ENCODE measurements at regions not wholly inside any gene's neighbourhood (a gene's known extent, or its start where the extent isn't known, plus 50 kb on each side); places are given as distances from the start of the nearest gene placed in this dataset.

- TF ChIP-seq ZNF462 (CRISPR knock-in tag; IDR thresholded peaks at IDR 0.05) (no peak), NANOG (IDR thresholded peaks at IDR 0.05; ENCODE audit: borderline replicate concordance) (no peak), JUNB (IDR thresholded peaks at IDR 0.05; ENCODE audit: unreplicated experiment) (no peak), STAT1 (IDR thresholded peaks at IDR 0.05; ENCODE audit: unreplicated experiment) (no peak), CREB1 (CRISPR knock-in tag; IDR thresholded peaks at IDR 0.05; ENCODE audit: low read depth) (no peak), REST (IDR thresholded peaks at IDR 0.05; ENCODE audit: unreplicated experiment) (no peak), ZNF331 (CRISPR knock-in tag; IDR thresholded peaks at IDR 0.05; ENCODE audit: low read depth) (no peak), ZNF114 (CRISPR knock-in tag; IDR thresholded peaks at IDR 0.05) (no peak), EZH2 (IDR thresholded peaks at IDR 0.05; ENCODE audit: low read depth, unreplicated experiment) (no peak), POLR2AphosphoS5 (IDR thresholded peaks at IDR 0.05; ENCODE audit: low read depth) (no peak), CTCF (conservative IDR thresholded peaks at IDR 0.05; ENCODE audit: low read depth in 2 of 2) (no peak)
Observed at GRCh38 chr2:177315364-177315763, 50.8 kb upstream of the NFE2L2 start (continued).
